Forelimb muscle (tissue), 1 donor: ENCODE measurements at regions not wholly inside any gene's neighbourhood (a gene's known extent, or its start where the extent isn't known, plus 50 kb on each side); places are given as distances from the start of the nearest gene placed in this dataset.
"Not testable (repeated sequence)": the region's sequence is repeated elsewhere in the genome, so short reads cannot be mapped to it uniquely, and the experiment has no call there.

Experiments used
- DNase-seq: peaks from one replicate; pipeline ENCODE4 v3.0.0-alpha.2; 2013; ENCODE audit warnings: low read depth

GRCh38 chr15:87722941-87723691 is 533.4 kb downstream of the NTRK3 start:
- no peak for DNase-seq

GRCh38 chr15:87720235-87720634 is 536.3 kb downstream of the NTRK3 start:
- no peak for DNase-seq

- DNase-seq, result no peak
Measured at GRCh38 chr15:87716422-87716821, 540.1 kb downstream of the NTRK3 start.

- DNase-seq, result no peak
Measured at GRCh38 chr15:87715252-87715651, 541.3 kb downstream of the NTRK3 start.

GRCh38 chr15:87713475-87713879 is 543.1 kb downstream of the NTRK3 start:
- no peak for DNase-seq

GRCh38 chr15:87712211-87712610 is 544.3 kb downstream of the NTRK3 start:
- DNase-seq, result no peak

- no peak for DNase-seq
Measured at GRCh38 chr15:87711026-87711425, 545.5 kb downstream of the NTRK3 start.

- DNase-seq, result peak; percentile 2
Measured at GRCh38 chr15:87710406-87710805, 546.1 kb downstream of the NTRK3 start.

- no peak for DNase-seq
Measured at GRCh38 chr15:87707566-87708130, 548.9 kb downstream of the NTRK3 start.

GRCh38 chr15:87707071-87707470 is 549.5 kb downstream of the NTRK3 start:
- DNase-seq, result no peak

GRCh38 chr15:87706001-87706400 is 550.5 kb downstream of the NTRK3 start:
- DNase-seq, result no peak

GRCh38 chr15:87704276-87704675 is 552.3 kb downstream of the NTRK3 start:
- no peak for DNase-seq

GRCh38 chr15:87703327-87704111 is 553.0 kb downstream of the NTRK3 start:
- no peak for DNase-seq

- DNase-seq, result no peak
Measured at GRCh38 chr15:87702270-87702669, 554.3 kb downstream of the NTRK3 start.

GRCh38 chr15:87698467-87698866 is 558.1 kb downstream of the NTRK3 start:
- DNase-seq, result not testable (repeated sequence)

- no peak for DNase-seq
Measured at GRCh38 chr15:87689716-87690115, 566.8 kb downstream of the NTRK3 start.

GRCh38 chr15:87687523-87687870 is 569.0 kb downstream of the NTRK3 start:
- DNase-seq, result no peak

GRCh38 chr15:87686841-87687522 is 569.6 kb downstream of the NTRK3 start:
- no peak for DNase-seq

GRCh38 chr15:87686339-87686738 is 570.2 kb downstream of the NTRK3 start:
- DNase-seq, result no peak

GRCh38 chr15:87682527-87682926 is 574.0 kb downstream of the NTRK3 start:
- DNase-seq, result no peak

- no peak for DNase-seq
Measured at GRCh38 chr15:87681104-87681503, 575.4 kb downstream of the NTRK3 start.

- DNase-seq, result no peak
Measured at GRCh38 chr15:87680208-87680607, 576.3 kb downstream of the NTRK3 start.
